MM.1S (cell line): ENCODE measurements at regions not wholly inside any gene's neighbourhood (a gene's known extent, or its start where the extent isn't known, plus 50 kb on each side); places are given as distances from the start of the nearest gene placed in this dataset.

ENCODE experiments used
- DNase-seq: peaks from one replicate; pipeline ENCODE4 v3.0.0-alpha.2; 2015
- H2AFZ ChIP-seq: fragments of 300-600 bp; sonication (generic); 2 replicates; pipeline ENCODE4 v1.6.0; 2016; ENCODE audit warnings: antibody characterized with exemption, low read length
- H3F3A ChIP-seq: fragments of 300-600 bp; sonication (generic); 2 replicates; pipeline ENCODE4 v1.6.1; 2016; ENCODE audit warnings: mild to moderate bottlenecking, antibody characterized with exemption, low read length, moderate library complexity, mixed read lengths; ENCODE audit not compliant: insufficient read depth
- H3K27ac ChIP-seq: fragments of 300-600 bp; sonication (generic); 2 replicates; pipeline ENCODE4 v1.5.1; 2016; ENCODE audit warnings: mild to moderate bottlenecking, low read length
- H3K27me3 ChIP-seq: fragments of 300-600 bp; sonication (generic); replicated peaks from 2 replicates; pipeline ENCODE4 v1.6.0; 2016; ENCODE audit warnings: low read length; ENCODE audit not compliant: insufficient read depth
- H3K36me3 ChIP-seq: fragments of 300-600 bp; sonication (generic); replicated peaks from 2 replicates; pipeline ENCODE4 v1.6.1; 2016; ENCODE audit warnings: mild to moderate bottlenecking, low read length, mixed read lengths; ENCODE audit not compliant: insufficient read depth
- H3K4me1 ChIP-seq: fragments of 300-600 bp; sonication (generic); 2 replicates; pipeline ENCODE4 v1.6.1; 2016; ENCODE audit warnings: low read length, mixed read lengths
- H3K4me2 ChIP-seq: fragments of 300-600 bp; sonication (generic); 2 replicates; pipeline ENCODE4 v1.6.0; 2016; ENCODE audit warnings: low read depth, low read length
- H3K4me3 ChIP-seq: fragments of 300-600 bp; sonication (generic); 2 replicates; pipeline ENCODE4 v1.5.1; 2016; ENCODE audit warnings: low read length, mixed read lengths
- H3K79me2 ChIP-seq: fragments of 300-600 bp; sonication (generic); 2 replicates; pipeline ENCODE4 v1.6.1; 2016; ENCODE audit warnings: mixed run types, low read length, mixed read lengths
- H3K9ac ChIP-seq: fragments of 300-600 bp; sonication (generic); 2 replicates; pipeline ENCODE4 v1.6.1; 2016; ENCODE audit warnings: low read length, mixed read lengths
- H3K9me2 ChIP-seq: fragments of 300-600 bp; sonication (generic); replicated peaks from 2 replicates; pipeline ENCODE4 v1.6.1; 2016; ENCODE audit warnings: mild to moderate bottlenecking, low read length, mixed read lengths; ENCODE audit not compliant: insufficient read depth
- H3K9me3 ChIP-seq: fragments of 300-600 bp; sonication (generic); replicated peaks from 2 replicates; pipeline ENCODE4 v1.6.1; 2016; ENCODE audit warnings: mild to moderate bottlenecking, low read length, mixed read lengths; ENCODE audit not compliant: insufficient read depth
- H4K20me1 ChIP-seq: fragments of 300-600 bp; sonication (generic); 2 replicates; pipeline ENCODE4 v1.6.1; 2016; ENCODE audit warnings: mild to moderate bottlenecking, low read length, moderate library complexity, mixed read lengths; ENCODE audit not compliant: insufficient read depth
- EZH2 ChIP-seq: fragments of 300-600 bp; sonication (generic); optimal IDR thresholded peaks from 2 replicates; pipeline ENCODE3; 2017; ENCODE audit warnings: low read depth, mild to moderate bottlenecking, antibody characterized with exemption, low read length, mixed read lengths
- EZH2phosphoT487 ChIP-seq: fragments of 300-600 bp; sonication (generic); IDR thresholded peaks from 2 replicates; pipeline ENCODE4 v1.6.1; 2018; ENCODE audit warnings: antibody characterized with exemption, low read length
- TF ChIP-seq, protein P1 (sequence below): fragments of 300-600 bp; sonication (generic); IDR thresholded peaks from 2 replicates; pipeline ENCODE4 v1.5.1; 2016; ENCODE audit warnings: antibody characterized with exemption, low read length, mixed read lengths

- Histone ChIP-seq H3K9me2 (no peaks in the 10 kb centered on the region), H3K27me3 (no peaks in the 10 kb centered on the region), H3K4me2 (no peak overlapping the region), H2AFZ (no peak overlapping the region), H3K4me3 (no peak overlapping the region), H4K20me1 (no peaks in the 10 kb centered on the region), H3K9me3 (no peaks in the 10 kb centered on the region), H3F3A (no peaks in the 10 kb centered on the region), H3K4me1 (no peaks in the 10 kb centered on the region), H3K79me2 (no peaks in the 10 kb centered on the region), H3K27ac (no peak overlapping the region), H3K9ac (no peak overlapping the region), H3K36me3 (no peaks in the 10 kb centered on the region)
- TF ChIP-seq EZH2 (no peak), EZH2phosphoT487 (no peak)
- TF ChIP-seq, protein P1, sequence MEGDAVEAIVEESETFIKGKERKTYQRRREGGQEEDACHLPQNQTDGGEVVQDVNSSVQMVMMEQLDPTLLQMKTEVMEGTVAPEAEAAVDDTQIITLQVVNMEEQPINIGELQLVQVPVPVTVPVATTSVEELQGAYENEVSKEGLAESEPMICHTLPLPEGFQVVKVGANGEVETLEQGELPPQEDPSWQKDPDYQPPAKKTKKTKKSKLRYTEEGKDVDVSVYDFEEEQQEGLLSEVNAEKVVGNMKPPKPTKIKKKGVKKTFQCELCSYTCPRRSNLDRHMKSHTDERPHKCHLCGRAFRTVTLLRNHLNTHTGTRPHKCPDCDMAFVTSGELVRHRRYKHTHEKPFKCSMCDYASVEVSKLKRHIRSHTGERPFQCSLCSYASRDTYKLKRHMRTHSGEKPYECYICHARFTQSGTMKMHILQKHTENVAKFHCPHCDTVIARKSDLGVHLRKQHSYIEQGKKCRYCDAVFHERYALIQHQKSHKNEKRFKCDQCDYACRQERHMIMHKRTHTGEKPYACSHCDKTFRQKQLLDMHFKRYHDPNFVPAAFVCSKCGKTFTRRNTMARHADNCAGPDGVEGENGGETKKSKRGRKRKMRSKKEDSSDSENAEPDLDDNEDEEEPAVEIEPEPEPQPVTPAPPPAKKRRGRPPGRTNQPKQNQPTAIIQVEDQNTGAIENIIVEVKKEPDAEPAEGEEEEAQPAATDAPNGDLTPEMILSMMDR, result no peak
- DNase-seq, result no peak
Measured at GRCh38 chr10:44849936-44850335, 61.2 kb upstream of the TMEM72 start.

DNA sequence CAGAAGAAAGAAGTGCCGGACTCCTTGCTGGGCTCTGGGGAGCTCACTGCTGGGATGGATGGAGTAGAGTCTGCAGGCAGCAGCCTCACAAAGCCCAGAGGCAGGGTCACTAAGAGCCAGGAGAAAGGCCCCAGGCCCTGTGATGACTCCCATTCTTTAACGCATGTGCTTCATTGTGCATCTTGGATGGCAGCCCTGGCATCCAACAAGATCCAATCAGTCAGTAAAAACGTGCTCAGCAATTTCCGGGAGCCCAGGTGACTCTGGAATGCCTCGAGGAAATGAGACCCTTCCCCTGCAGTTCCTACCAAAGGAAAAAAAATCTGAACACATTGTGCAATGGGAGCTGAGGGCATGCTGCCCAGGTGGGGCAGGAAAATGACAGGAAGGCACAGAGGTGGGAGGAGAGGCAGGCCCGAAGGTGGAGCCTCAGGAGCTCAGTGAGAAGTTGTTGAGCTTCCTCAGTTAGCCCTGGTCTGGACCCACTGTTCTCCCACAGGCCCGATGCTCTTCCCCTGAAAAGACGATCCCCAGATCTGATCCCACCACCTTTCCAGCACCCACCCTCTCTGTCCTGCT is 60.7 kb upstream of the TMEM72 start:
- DNase-seq, result no peak
- Histone ChIP-seq H3K4me1 (no peaks in the 10 kb centered on the region), H3K9me3 (no peaks in the 10 kb centered on the region), H3F3A (no peaks in the 10 kb centered on the region), H4K20me1 (no peaks in the 10 kb centered on the region), H3K79me2 (no peaks in the 10 kb centered on the region), H3K9ac (no peak overlapping the region), H3K27ac (no peak overlapping the region), H3K36me3 (no peaks in the 10 kb centered on the region), H2AFZ (no peak overlapping the region), H3K4me3 (no peak overlapping the region), H3K4me2 (no peak overlapping the region), H3K9me2 (no peaks in the 10 kb centered on the region), H3K27me3 (no peaks in the 10 kb centered on the region)
- TF ChIP-seq EZH2, result no peak
- no peak for TF ChIP-seq EZH2phosphoT487
- TF ChIP-seq, protein P1, result no peak

DNA sequence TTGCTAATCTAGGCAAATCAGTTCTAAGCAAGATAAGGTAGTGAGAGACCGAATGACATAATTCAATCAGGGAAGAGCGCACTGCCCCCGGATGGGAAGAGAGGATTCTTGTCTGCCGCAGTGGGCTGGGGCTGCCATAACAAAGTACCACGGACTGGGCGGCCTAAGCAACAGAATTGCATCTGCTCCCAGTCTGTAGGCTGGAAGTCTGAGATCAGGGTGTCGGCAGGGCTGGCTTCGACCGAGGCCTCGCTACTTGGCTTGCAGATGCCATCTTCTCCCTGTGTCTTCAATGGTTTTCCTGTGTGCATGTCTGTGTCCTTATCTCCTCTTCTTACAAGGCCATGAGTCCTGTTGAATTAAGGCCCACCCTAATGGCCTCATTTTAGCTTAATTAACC is 59.7 kb upstream of the TMEM72 start:
- Histone ChIP-seq H3K9ac (no peak overlapping the region), H4K20me1 (no peaks in the 10 kb centered on the region), H3K4me2 (no peak overlapping the region), H3K9me3 (no peaks in the 10 kb centered on the region), H3K36me3 (no peaks in the 10 kb centered on the region), H3K79me2 (no peaks in the 10 kb centered on the region), H3K4me1 (no peaks in the 10 kb centered on the region), H2AFZ (no peak overlapping the region), H3K4me3 (no peak overlapping the region), H3K27ac (no peak overlapping the region), H3K27me3 (no peaks in the 10 kb centered on the region), H3K9me2 (no peaks in the 10 kb centered on the region), H3F3A (no peaks in the 10 kb centered on the region)
- no peak for TF ChIP-seq EZH2phosphoT487
- TF ChIP-seq, protein P1, result no peak
- TF ChIP-seq EZH2, result no peak
- DNase-seq, result no peak
